Osteoblast (primary cell): ENCODE measurements at regions not wholly inside any gene's neighbourhood (a gene's known extent, or its start where the extent isn't known, plus 50 kb on each side); places are given as distances from the start of the nearest gene placed in this dataset.
"Not testable (repeated sequence)": the region's sequence is repeated elsewhere in the genome, so short reads cannot be mapped to it uniquely, and the experiment has no call there.

ENCODE experiments used
- DNase-seq: peaks from one replicate; pipeline ENCODE4 v3.0.0; 2011; ENCODE audit warnings: low spot score, mixed read lengths; ENCODE audit not compliant: insufficient read length; ENCODE audit errors: missing footprints
- H2AFZ ChIP-seq: 2 replicates; pipeline ENCODE4 v1.6.0; 2011; ENCODE audit warnings: mild to moderate bottlenecking, low read length
- H3K27ac ChIP-seq: 2 replicates; pipeline ENCODE4 v1.5.1; 2011; ENCODE audit warnings: mild to moderate bottlenecking, low read depth, low read length, moderate library complexity
- H3K27me3 ChIP-seq: 2 replicates; pipeline ENCODE4 v1.6.0; 2012; ENCODE audit warnings: mild to moderate bottlenecking, control low read depth, inconsistent platforms, low read length, moderate library complexity; ENCODE audit not compliant: insufficient read depth
- H3K36me3 ChIP-seq: 2 replicates; pipeline ENCODE4 v1.5.1; 2011; ENCODE audit warnings: mild to moderate bottlenecking, low read length, control low read depth, moderate library complexity; ENCODE audit not compliant: insufficient read depth
- H3K4me1 ChIP-seq: 2 replicates; pipeline ENCODE4 v1.5.1; 2011; ENCODE audit warnings: mild to moderate bottlenecking, low read length, control low read depth, moderate library complexity; ENCODE audit not compliant: insufficient read depth
- H3K4me2 ChIP-seq: 2 replicates; pipeline ENCODE4 v1.6.0; 2011; ENCODE audit warnings: mild to moderate bottlenecking, low read length; ENCODE audit not compliant: insufficient read depth
- H3K4me3 ChIP-seq: fragments of 200-600 bp; sonication (generic); 3 replicates; pipeline ENCODE4 v1.5.1; 2012; ENCODE audit warnings: mild to moderate bottlenecking, low read length, inconsistent platforms; ENCODE audit not compliant: insufficient read depth
- H3K79me2 ChIP-seq: 2 replicates; pipeline ENCODE4 v1.6.0; 2012; ENCODE audit warnings: mild to moderate bottlenecking, low read length, control low read depth, inconsistent platforms; ENCODE audit not compliant: insufficient read depth
- H3K9me3 ChIP-seq: 2 replicates; pipeline ENCODE4 v1.5.1; 2011; ENCODE audit warnings: low read depth, low read length, control low read depth
- H4K20me1 ChIP-seq: 2 replicates; pipeline ENCODE4 v1.6.0; 2012; ENCODE audit warnings: mild to moderate bottlenecking, low read length, control low read depth; ENCODE audit not compliant: insufficient read depth
- TF ChIP-seq, protein P1 (sequence below): IDR thresholded peaks from 2 replicates; pipeline ENCODE4 v1.5.1; 2011; ENCODE audit warnings: mild to moderate bottlenecking, low read depth, low read length, moderate library complexity; ENCODE audit errors: extremely low read depth

DNA sequence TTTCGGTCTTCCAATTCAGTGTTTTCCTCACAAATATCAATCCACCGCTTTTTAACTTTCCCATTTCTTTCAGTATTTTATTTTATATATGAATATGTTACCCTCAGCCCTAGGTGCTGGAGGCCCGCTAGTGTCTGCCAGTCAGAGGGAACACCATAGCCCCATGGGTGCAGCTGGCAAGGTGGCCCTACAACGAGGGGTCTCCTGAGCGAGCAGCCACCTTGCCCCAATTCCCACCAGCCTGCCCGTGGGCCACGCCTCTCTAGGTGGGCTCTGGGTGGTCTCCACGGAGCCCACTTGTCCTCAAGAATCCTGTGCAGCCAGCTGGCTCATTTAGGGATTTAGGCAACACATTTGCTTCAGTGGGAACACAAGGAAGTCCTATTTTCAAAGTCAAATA lies 72.5 kb upstream of the RGPD5 start:
- Histone ChIP-seq H4K20me1 (no peaks in the 10 kb centered on the region), H3K27ac (no peak overlapping the region), H3K9me3 (no peaks in the 10 kb centered on the region), H3K27me3 (peaks cover 21% of the 10 kb centered on the region), H3K4me2 (no peak overlapping the region), H3K36me3 (no peaks in the 10 kb centered on the region), H3K4me3 (no peak overlapping the region), H2AFZ (no peak overlapping the region), H3K4me1 (no peaks in the 10 kb centered on the region), H3K79me2 (no peaks in the 10 kb centered on the region)
- DNase-seq: no peak
- TF ChIP-seq, protein P1, sequence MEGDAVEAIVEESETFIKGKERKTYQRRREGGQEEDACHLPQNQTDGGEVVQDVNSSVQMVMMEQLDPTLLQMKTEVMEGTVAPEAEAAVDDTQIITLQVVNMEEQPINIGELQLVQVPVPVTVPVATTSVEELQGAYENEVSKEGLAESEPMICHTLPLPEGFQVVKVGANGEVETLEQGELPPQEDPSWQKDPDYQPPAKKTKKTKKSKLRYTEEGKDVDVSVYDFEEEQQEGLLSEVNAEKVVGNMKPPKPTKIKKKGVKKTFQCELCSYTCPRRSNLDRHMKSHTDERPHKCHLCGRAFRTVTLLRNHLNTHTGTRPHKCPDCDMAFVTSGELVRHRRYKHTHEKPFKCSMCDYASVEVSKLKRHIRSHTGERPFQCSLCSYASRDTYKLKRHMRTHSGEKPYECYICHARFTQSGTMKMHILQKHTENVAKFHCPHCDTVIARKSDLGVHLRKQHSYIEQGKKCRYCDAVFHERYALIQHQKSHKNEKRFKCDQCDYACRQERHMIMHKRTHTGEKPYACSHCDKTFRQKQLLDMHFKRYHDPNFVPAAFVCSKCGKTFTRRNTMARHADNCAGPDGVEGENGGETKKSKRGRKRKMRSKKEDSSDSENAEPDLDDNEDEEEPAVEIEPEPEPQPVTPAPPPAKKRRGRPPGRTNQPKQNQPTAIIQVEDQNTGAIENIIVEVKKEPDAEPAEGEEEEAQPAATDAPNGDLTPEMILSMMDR: no peak

DNA sequence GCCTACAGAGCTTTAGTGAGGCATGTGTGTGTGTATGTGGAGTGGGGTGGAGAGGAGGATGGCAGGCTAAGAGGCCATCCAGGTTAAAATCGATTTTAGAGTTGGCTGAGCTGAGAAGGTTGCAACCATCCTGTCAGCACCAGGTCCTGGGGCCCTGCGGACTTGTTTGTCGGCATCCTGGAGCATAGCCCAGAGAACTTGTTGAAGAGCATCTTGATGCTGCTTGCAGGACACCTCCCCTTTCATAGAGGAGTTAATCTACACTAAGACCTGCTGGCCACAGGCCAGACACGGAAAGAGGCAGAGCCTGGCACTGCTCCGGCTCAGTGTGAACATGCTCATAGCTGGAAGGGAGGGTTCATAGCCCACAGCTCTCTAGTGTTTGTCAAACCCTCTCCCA lies 72.1 kb upstream of the RGPD5 start:
- Histone ChIP-seq H3K36me3 (no peaks in the 10 kb centered on the region), H2AFZ (no peak overlapping the region), H3K79me2 (no peaks in the 10 kb centered on the region), H3K4me3 (no peak overlapping the region), H3K4me1 (no peaks in the 10 kb centered on the region), H3K4me2 (no peak overlapping the region), H3K27ac (no peak overlapping the region), H3K9me3 (no peaks in the 10 kb centered on the region), H3K27me3 (peaks cover 23% of the 10 kb centered on the region), H4K20me1 (no peaks in the 10 kb centered on the region)
- TF ChIP-seq, protein P1: no peak
- DNase-seq: no peak

DNA sequence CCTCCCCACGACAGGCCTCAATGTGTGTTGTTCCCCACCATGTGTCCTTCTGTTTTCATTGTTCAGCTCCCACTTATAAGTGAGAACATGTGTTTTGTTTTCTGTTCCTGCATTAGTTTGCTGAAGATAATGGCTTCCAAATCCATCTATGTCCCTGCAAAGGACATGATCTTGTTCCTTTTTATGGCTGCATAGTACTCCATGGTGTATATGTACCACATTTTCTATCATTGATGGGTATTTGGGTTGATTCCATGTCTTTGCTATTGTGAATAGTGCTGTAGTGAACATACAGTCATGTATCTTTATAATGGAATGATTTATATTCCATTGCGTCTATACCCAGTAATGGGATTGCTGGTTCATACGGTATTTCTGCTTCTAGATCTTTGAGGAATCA lies 71.5 kb upstream of the RGPD5 start:
- peaks cover 23% of the 10 kb centered on the region for H3K27me3 ChIP-seq
- not testable (repeated sequence) for H4K20me1 ChIP-seq, H2AFZ ChIP-seq, H3K9me3 ChIP-seq, H3K27ac ChIP-seq, H3K4me3 ChIP-seq, H3K79me2 ChIP-seq, H3K4me2 ChIP-seq, H3K4me1 ChIP-seq, H3K36me3 ChIP-seq, DNase-seq

DNA sequence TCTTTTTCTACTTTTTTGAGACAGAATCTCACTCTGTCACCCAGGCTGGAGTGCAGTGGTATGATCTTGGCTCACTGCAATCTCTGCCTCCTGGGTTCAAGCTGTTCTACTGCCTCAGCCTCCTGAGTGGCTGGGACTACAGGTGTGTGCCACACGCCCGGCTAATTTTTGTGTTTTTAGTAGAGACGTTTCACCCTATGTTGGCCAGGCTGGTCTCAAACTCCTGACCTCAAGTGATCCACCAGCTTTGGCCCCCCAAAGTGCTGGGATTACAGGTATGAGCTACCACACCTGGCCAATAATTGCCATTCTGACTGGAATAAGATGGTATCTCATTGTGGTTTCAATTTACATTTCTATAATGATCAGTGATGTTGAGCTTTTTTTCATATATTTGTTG lies 71.0 kb upstream of the RGPD5 start:
- H3K4me3 ChIP-seq, H3K4me2 ChIP-seq, H3K4me1 ChIP-seq, H2AFZ ChIP-seq, H3K79me2 ChIP-seq, H3K27ac ChIP-seq, H4K20me1 ChIP-seq, H3K36me3 ChIP-seq, H3K9me3 ChIP-seq, DNase-seq: not testable (repeated sequence)
- H3K27me3 ChIP-seq: peaks cover 21% of the 10 kb centered on the region

DNA sequence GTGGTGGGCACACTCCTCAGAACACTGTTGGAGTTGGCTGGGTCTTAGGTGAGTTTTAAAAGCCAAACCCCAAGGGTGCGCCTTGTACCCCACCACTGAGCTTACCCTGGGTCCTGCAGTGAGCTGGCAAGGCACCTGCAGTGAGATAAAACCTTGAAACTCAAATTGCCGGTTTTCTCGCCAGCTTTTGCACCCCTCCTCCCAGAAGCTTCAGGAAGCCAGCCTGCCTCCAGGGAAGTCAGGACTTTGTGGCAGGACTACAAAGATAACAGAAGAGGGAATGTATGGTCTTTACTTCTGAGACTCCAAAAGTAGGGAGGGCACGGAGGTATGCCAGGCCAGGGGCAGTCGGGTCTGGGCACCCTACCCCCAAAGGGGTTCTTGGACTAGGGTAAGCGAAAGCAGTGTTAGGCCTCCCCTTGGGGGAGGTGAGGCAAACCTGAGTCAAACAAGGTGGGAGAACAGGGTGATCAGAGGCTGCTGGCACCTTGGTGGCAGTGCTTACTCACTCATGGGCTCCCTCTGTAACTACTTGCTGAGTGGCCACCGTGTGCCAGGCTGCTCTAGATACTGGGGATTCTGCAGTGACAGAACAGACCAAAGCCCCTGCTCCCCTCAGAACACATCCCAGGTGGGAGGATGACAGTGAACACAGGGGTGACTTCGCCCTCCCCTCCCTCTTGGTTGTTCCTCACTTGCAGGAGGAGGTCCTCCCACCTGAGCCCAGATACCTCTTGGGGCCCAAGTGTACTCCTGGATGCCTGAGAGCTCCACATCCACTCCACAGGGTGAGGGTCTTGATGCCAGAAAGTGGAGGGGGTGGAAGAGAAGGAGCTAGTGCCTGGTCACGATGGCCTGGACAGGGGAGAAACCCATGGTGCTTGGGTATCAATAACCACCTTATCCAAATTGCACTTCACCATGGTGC lies 69.3 kb upstream of the RGPD5 start:
- Histone ChIP-seq H3K27ac (no peak overlapping the region), H3K36me3 (no peaks in the 10 kb centered on the region), H3K4me2 (no peak overlapping the region), H3K27me3 (peaks cover 21% of the 10 kb centered on the region), H2AFZ (no peak overlapping the region), H3K79me2 (no peaks in the 10 kb centered on the region), H3K4me3 (no peak overlapping the region), H3K4me1 (no peaks in the 10 kb centered on the region), H4K20me1 (no peaks in the 10 kb centered on the region), H3K9me3 (peaks cover 3% of the 10 kb centered on the region)
- DNase-seq: no peak
- TF ChIP-seq, protein P1: no peak
